Peyer's patch (tissue), 4 donors: ENCODE measurements at regions not wholly inside any gene's neighbourhood (a gene's known extent, or its start where the extent isn't known, plus 50 kb on each side); places are given as distances from the start of the nearest gene placed in this dataset.

Experiments used
- CTCF ChIP-seq, 6 experiments: fragments of 450-650 bp in 4 of 6; fragments of 200-600 bp in 2 of 6; sonication (generic) in 1 of 6; IDR thresholded peaks; one replicate each; pipeline ENCODE4 v1.5.1; 2017 to 2019; ENCODE audit warnings: antibody characterized with exemption in 6 of 6, mild to moderate bottlenecking in 3 of 6, moderate library complexity in 1 of 6
- POLR2A ChIP-seq, 2 donors: fragments of 450-650 bp; IDR thresholded peaks; one replicate each; pipeline ENCODE4 v1.5.1; 2017; ENCODE audit warnings: antibody characterized with exemption in 2 of 2, mild to moderate bottlenecking in 2 of 2, moderate library complexity in 2 of 2

- TF ChIP-seq POLR2A (IDR thresholded peaks at IDR 0.05) (no peak), CTCF (IDR thresholded peaks at IDR 0.05) (no peak)
Observed at GRCh38 chr5:102600964-102601363, 102.2 kb upstream of the SLCO6A1 start.
